ENCODE measurements at regions not wholly inside any gene's neighbourhood (a gene's known extent, or its start where the extent isn't known, plus 50 kb on each side); places are given as distances from the start of the nearest gene placed in this dataset.

GRCh38 chrX:38937926-38938325, 136.7 kb downstream of the MID1IP1 start:
- H3K79me2 ChIP-seq (ENCODE audit: insufficient read depth): no peaks in the 10 kb centered on the region
- no peak overlapping the region for H3K4me3 ChIP-seq (ENCODE audit: low read depth in 2 of 2, low read length in 1 of 2)
- CTCF ChIA-PET: no interaction called here
- no peaks in the 10 kb centered on the region for H3K4me1 ChIP-seq (ENCODE audit: control insufficient read depth in 1 of 2, insufficient read depth in 2 of 2, low read depth in 1 of 2, low read length in 1 of 2)
- no peak overlapping the region for H3K9ac ChIP-seq
- no peaks in the 10 kb centered on the region for H3K9me3 ChIP-seq
- H3K36me3 ChIP-seq (replicated peaks in 1 of 2; ENCODE audit: control insufficient read depth in 1 of 2, insufficient read depth in 2 of 2, low read length in 1 of 2): no peaks in the 10 kb centered on the region
- H2AFZ ChIP-seq (ENCODE audit: low read depth): no peak overlapping the region
- TF ChIP-seq FOSL2 (IDR thresholded peaks at IDR 0.05; ENCODE audit: borderline replicate concordance, low read depth) (no peak), ELF1 (IDR thresholded peaks at IDR 0.05) (no peak), YY1 (IDR thresholded peaks at IDR 0.05; ENCODE audit: low read depth) (no peak), IRF3 (IDR thresholded peaks at IDR 0.05; ENCODE audit: low read depth, low read length) (no peak), RFX5 (IDR thresholded peaks at IDR 0.05; ENCODE audit: low read length) (no peak), MAX (IDR thresholded peaks at IDR 0.05; ENCODE audit: low read depth) (no peak), REST (IDR thresholded peaks at IDR 0.05; ENCODE audit: low read depth, low read length) (no peak), RXRA (IDR thresholded peaks at IDR 0.05; ENCODE audit: borderline replicate concordance, low read depth) (no peak), TCF12 (IDR thresholded peaks at IDR 0.05) (no peak), FOXJ3 (CRISPR knock-in tag; IDR thresholded peaks at IDR 0.05) (no peak), POLR2AphosphoS5 (IDR thresholded peaks at IDR 0.05; ENCODE audit: low read depth, low read length) (no peak), FOXM1 (IDR thresholded peaks at IDR 0.05; ENCODE audit: low read depth) (no peak), JUND (IDR thresholded peaks at IDR 0.05) (no peak), MEF2A (IDR thresholded peaks at IDR 0.05; ENCODE audit: borderline replicate concordance, low read depth) (no peak), CTCF (IDR thresholded peaks at IDR 0.05) (no peak), NRF1 (IDR thresholded peaks at IDR 0.05; ENCODE audit: low read depth, low read length) (no peak)
- TF ChIP-seq, protein P1, sequence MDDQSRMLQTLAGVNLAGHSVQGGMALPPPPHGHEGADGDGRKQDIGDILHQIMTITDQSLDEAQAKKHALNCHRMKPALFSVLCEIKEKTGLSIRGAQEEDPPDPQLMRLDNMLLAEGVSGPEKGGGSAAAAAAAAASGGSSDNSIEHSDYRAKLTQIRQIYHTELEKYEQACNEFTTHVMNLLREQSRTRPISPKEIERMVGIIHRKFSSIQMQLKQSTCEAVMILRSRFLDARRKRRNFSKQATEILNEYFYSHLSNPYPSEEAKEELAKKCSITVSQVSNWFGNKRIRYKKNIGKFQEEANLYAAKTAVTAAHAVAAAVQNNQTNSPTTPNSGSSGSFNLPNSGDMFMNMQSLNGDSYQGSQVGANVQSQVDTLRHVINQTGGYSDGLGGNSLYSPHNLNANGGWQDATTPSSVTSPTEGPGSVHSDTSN (IDR thresholded peaks at IDR 0.05): no peak
- TF ChIP-seq, protein P2, sequence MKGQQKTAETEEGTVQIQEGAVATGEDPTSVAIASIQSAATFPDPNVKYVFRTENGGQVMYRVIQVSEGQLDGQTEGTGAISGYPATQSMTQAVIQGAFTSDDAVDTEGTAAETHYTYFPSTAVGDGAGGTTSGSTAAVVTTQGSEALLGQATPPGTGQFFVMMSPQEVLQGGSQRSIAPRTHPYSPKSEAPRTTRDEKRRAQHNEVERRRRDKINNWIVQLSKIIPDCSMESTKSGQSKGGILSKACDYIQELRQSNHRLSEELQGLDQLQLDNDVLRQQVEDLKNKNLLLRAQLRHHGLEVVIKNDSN (IDR thresholded peaks at IDR 0.05; ENCODE audit: borderline replicate concordance, low read depth): no peak
- TF ChIP-seq, protein P3, sequence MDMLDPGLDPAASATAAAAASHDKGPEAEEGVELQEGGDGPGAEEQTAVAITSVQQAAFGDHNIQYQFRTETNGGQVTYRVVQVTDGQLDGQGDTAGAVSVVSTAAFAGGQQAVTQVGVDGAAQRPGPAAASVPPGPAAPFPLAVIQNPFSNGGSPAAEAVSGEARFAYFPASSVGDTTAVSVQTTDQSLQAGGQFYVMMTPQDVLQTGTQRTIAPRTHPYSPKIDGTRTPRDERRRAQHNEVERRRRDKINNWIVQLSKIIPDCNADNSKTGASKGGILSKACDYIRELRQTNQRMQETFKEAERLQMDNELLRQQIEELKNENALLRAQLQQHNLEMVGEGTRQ (IDR thresholded peaks at IDR 0.05; ENCODE audit: borderline replicate concordance, low read depth, low read length): no peak
- TF ChIP-seq, protein P4, sequence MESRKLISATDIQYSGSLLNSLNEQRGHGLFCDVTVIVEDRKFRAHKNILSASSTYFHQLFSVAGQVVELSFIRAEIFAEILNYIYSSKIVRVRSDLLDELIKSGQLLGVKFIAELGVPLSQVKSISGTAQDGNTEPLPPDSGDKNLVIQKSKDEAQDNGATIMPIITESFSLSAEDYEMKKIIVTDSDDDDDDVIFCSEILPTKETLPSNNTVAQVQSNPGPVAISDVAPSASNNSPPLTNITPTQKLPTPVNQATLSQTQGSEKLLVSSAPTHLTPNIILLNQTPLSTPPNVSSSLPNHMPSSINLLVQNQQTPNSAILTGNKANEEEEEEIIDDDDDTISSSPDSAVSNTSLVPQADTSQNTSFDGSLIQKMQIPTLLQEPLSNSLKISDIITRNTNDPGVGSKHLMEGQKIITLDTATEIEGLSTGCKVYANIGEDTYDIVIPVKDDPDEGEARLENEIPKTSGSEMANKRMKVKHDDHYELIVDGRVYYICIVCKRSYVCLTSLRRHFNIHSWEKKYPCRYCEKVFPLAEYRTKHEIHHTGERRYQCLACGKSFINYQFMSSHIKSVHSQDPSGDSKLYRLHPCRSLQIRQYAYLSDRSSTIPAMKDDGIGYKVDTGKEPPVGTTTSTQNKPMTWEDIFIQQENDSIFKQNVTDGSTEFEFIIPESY (IDR thresholded peaks at IDR 0.05; ENCODE audit: borderline replicate concordance, low read depth): no peak
- DNase-seq: no peak
- no peaks in the 10 kb centered on the region for H3K9me2 ChIP-seq
- no peaks in the 10 kb centered on the region for H3K27me3 ChIP-seq (ENCODE audit: insufficient read depth)
- POLR2A ChIA-PET: no interaction called here
- no peaks in the 10 kb centered on the region for H3F3A ChIP-seq (replicated peaks; ENCODE audit: insufficient read depth)
- H3K4me2 ChIP-seq: no peak overlapping the region
- H3K27ac ChIP-seq (ENCODE audit: low read depth in 2 of 2, low read length in 1 of 2): no peak overlapping the region
- H4K20me1 ChIP-seq (ENCODE audit: insufficient read depth): no peaks in the 10 kb centered on the region
- WGBS (ENCODE audit: low lambda C conversion rate): 4% methylated on average over 3 of the region's 3 CpGs
